GM19468 (cell line): ENCODE measurements at regions not wholly inside any gene's neighbourhood (a gene's known extent, or its start where the extent isn't known, plus 50 kb on each side); places are given as distances from the start of the nearest gene placed in this dataset.
A peak's percentile ranks its signal among the peaks of the same experiment; 100 is the strongest.

ENCODE experiments used
- ATAC-seq: cut with Tn5 transposase; IDR thresholded peaks from one replicate; pipeline ENCODE4 v1.9.1; 2021; ENCODE audit warnings: mild to moderate bottlenecking, moderate library complexity, moderate number of reproducible peaks; ENCODE audit not compliant: unreplicated experiment; ENCODE audit errors: extremely low read depth

DNA sequence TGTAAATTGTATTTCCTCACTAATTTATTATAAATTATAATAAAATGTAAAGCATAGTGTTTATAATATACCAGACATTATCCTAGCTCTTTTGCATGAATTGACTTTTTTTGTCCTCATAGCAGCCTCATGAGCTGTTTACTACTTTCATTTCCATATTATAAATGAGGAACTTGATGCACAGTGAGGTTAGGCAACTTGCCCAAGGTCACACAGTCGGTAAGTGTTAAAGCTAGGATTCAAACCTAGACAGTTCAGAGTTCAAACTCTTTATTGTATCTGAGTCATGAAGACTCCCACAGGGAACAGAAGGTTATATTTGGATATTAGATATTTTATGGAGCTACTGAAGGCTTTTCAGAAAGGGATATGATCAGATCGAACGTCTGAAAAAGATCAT is 322.2 kb upstream of the SATB1 start:
- no peak for ATAC-seq

DNA sequence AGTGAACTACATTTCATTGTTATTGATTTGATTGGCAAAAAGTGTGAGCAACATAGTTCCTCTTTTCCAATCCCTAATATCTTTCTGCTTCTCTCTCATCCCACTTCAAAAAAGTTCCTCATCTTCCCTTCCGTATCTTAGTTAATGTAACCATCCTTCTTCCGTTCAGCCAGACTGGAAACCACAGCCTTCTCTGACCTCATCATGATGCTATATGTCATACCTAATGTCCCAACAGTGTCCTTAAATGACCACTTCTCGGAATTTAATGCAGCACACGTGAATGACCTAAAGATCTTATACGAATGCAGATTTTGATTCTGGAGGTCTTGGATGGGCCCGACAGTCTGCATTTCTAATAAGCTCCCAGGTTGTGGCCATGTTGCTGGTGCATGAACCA is 320.3 kb upstream of the SATB1 start:
- no peak for ATAC-seq

DNA sequence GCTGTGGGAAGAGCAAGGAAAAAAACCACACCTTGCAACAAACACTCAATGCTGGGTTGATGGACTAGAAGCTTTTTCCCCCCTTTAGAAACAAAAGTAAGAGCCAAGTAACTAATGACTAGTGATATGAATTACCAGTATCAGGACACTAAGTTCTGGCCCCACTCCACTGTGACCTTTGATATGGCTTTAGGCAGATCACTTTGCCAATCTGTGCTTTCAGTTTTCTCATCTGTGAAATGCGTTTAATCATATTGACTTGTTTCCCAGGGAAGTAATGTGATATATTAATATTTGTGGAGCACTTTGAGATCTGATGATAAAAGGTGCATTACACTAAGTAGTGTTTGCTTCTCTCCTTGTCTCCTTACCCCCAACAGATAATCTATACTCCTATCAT is 319.3 kb upstream of the SATB1 start:
- no peak for ATAC-seq

DNA sequence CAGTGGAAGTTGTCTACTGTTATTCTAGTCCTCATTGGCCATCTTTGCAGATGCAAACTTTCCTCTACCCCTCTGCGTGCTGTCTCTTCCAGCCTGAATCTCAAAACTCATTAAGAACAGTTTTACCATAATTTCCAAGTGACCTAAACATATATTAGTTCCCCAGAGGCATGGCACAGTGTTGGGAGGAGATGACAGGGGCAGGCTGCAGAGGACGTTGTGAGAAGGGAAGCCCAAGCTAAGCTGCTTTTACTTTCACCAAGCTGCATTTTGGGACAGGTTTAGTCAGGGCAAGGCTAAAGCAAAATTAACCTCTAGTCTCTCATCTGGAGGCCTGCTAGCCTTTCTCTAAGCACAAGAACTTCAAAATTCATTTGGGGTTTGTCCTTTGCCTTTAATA is 318.6 kb upstream of the SATB1 start:
- ATAC-seq = no peak

DNA sequence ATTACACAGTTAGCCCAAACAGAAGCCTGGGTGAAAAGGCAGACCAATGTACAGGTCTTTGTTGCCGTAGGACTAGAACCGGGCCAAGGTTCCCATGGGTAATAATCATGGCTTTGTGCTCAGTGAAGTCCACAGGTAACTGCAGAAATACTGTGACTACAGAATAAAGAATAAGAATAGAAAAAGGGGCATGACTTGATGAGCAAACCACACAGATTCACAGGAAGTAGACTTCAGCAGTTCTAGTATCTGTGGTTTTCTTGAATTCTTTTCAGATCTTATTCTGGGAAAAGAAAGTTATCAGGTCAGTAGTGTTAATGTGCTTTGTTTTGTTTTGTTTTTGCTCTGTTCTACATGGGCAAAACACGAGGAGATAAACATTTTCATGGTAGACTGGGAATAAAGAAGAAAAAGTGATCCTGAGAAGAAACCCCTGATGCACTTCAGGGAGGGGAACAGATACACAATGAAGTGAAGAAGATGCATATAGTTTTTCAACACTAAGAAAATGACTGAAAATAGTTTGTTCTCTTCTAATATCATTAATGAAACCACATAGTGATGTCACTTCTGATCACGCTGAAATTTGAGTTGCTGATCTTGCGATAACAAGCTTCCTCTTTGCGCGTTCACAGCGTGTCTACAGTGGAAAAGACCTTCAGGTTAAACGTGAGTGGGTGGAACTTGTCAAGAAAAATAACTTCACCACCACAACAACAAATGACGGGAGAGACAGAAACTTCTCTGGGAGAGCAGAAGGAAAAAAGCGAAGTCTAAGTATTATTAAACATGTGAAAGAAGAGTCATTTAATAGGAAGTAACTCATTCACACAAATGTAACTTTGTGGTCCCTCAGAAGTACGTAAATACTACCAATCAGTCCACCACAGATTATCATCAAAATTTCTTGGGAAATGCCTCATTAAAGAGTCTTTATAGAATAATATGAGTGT is 315.8 kb upstream of the SATB1 start:
- ATAC-seq = peak; percentile 76

DNA sequence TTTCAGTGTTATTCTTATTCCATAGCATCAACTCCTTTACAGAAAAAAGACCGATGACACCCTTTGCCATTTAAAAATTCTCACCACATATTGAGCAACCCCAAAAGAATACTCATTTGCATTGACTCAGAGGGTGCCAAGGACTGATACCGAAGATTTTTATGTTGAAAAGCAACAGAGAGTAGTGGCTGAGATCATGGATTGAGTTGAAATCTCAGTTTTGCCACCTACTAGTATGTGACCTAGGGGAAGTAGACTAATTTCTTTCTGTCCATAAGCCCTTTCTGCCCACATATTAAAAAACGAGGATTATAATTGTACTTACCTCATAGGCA is 313.9 kb upstream of the SATB1 start:
- no peak for ATAC-seq

GRCh38 chr3:18738393-18739098 is 313.4 kb upstream of the SATB1 start:
- no peak for ATAC-seq

- ATAC-seq = no peak
Observed at GRCh38 chr3:18735005-18735404, 309.9 kb upstream of the SATB1 start.

- ATAC-seq = no peak
Observed at GRCh38 chr3:18734309-18734708, 309.2 kb upstream of the SATB1 start.

GRCh38 chr3:18732474-18732873 is 307.3 kb upstream of the SATB1 start:
- ATAC-seq = no peak

DNA sequence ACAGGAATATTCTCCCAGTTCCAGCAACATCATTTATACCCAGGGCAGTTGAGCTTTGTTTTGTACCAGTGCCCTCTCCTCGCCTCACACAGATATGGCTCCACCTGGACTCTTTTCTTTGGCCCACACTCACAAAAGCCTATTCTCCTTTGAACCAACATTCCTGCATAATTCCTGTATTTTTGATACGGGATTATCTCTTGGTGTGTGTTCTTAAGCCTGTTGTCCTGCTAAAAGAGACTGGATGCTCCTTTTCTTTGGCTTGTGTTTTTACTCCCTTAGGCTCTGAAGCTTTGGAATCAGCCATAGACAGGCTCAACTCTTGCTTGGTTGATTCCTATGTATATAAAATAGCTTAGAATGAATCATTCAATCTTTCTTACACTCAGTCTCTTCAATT is 305.4 kb upstream of the SATB1 start:
- ATAC-seq = no peak

DNA sequence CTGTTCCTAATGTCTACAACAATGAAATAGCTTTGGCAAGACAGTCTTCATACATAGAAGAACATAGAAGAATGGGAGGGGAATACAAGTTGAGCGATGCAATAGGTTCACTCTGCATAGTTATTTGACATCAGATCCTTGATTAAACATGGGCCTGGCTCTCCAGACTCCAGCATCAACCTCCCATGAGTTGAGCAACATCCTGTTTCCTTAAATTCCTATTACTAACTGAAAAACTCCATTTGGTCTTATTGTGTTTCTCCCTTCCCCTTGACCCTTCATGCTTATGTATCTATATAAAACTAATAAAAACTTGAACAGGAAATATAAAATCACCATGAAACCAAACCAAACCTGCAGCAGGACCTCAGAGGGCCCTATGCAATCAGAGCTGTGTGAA is 304.5 kb upstream of the SATB1 start:
- ATAC-seq = no peak

- ATAC-seq = no peak
Observed at GRCh38 chr3:18725668-18726407, 300.7 kb upstream of the SATB1 start.

GRCh38 chr3:18724456-18724855 is 299.3 kb upstream of the SATB1 start:
- ATAC-seq = no peak

DNA sequence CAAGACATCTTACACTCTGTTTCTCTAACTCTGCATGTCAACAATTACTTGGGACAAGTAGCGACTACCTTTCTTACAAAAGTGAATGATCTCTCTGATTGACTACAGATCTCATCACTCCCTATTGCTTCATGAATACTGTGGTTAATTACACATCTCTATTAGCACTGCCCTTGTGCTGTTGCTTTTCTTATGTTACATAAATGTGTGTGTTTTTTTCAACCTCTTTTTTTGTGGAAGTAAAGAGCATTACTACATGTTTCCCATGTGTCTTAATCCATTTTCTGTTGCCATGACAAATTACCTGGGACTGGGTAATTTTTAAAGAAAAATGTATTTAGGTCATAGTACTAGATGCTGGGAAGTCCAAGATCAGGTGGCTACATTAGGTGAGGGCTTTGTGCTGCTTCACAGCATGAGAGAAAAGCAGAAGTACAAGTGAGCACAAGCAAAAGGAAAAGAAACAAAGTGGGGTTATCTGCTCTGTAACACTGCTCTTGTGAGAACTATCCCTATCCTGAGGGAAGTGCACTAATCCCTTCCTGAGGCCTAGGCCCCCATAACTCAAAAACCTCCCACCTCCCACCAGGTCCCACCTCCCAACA is 298.2 kb upstream of the SATB1 start:
- no peak for ATAC-seq

DNA sequence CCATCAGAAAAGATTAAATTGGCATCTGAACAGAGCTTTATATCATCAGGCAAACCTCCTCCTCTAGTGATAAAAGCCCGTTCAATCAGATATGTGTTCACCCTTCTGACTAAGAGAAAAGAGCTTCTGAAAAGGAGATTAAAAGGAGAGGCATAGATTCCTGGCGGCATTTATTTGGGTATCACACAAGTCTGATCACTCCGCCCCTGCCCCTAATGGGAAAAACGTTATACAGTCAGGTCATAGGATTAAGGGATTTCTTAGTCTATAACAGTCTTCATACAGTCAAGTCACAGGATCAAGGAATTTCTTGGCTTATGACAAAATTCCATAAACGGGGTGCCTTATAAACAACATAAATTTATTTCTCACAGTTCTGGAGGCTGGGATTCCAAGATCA is 295.4 kb upstream of the SATB1 start:
- no peak for ATAC-seq

GRCh38 chr3:18717598-18717997 is 292.5 kb upstream of the SATB1 start:
- ATAC-seq = no peak

DNA sequence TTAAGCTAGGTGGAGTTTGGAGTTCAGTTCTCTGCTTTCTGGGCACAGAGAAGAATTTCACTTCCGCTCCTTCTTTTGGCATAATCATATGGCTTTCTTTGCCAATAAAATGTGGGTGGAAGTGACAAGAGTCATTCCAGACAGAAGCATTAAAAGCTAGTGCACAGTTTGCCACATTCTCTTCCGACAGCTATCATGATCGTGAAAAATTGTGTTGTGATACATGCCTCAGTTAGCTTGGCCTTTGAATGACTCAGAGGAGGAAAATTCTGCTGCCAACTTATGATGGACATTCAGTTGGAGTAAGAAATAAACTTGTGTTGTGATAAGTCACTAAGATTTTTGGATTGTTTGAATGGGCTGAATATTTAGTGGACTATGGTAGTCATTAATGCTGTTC is 291.7 kb upstream of the SATB1 start:
- ATAC-seq = no peak

GRCh38 chr3:18716101-18716500 is 291.0 kb upstream of the SATB1 start:
- ATAC-seq = no peak

- ATAC-seq = no peak
Observed at GRCh38 chr3:18715208-18715607, 290.1 kb upstream of the SATB1 start.

DNA sequence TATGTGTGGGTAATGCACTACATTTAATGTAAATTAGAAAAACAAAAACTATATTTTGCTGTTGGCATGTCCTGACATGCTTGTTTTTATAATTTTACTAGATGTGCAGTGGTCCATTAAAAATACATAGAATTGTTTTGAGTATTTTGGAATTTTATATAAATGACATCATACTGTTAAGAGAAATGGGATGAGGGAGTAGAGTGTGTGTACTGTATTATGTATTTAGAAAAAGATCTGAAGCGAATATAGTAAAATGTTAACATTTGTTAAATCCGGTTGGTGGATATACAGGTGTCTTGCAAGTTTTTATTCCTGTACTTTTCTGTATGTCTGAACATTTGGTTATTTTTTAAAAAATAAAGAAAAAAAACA is 288.4 kb upstream of the SATB1 start:
- no peak for ATAC-seq
